ENCODE measurements at regions not wholly inside any gene's neighbourhood (a gene's known extent, or its start where the extent isn't known, plus 50 kb on each side); places are given as distances from the start of the nearest gene placed in this dataset.

DNA sequence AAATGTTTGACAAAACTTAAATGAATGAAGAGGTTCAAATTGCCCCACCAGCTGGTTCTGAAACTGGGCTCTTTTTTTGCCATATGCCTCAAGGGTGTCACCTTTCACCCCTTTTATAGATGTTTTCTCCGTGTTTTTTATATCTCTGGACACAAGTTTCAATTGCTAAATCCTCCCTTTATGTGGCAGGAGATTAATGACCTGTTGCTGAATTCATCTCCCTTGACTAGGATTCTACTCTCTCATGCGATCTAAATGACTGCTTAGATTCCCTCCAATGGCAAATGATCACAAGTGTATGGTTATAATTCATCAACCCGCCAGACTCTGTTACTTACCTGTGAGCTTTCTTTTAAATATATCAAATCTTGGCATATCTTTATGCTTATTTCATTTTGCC lies 677.0 kb upstream of the POT1 start:
- Mint-ChIP-seq H3K27ac (ENCODE audit: unreplicated experiment) (no peak overlapping the region), H3K36me3 (ENCODE audit: low read depth, unreplicated experiment) (peaks cover 4% of the 10 kb centered on the region), H3K4me1 (ENCODE audit: unreplicated experiment) (no peaks in the 10 kb centered on the region), H3K4me3 (ENCODE audit: unreplicated experiment) (no peak overlapping the region), H3K9me3 (ENCODE audit: unreplicated experiment) (no peaks in the 10 kb centered on the region), H3K27me3 (ENCODE audit: unreplicated experiment) (no peaks in the 10 kb centered on the region)
- TF ChIP-seq, protein P1, sequence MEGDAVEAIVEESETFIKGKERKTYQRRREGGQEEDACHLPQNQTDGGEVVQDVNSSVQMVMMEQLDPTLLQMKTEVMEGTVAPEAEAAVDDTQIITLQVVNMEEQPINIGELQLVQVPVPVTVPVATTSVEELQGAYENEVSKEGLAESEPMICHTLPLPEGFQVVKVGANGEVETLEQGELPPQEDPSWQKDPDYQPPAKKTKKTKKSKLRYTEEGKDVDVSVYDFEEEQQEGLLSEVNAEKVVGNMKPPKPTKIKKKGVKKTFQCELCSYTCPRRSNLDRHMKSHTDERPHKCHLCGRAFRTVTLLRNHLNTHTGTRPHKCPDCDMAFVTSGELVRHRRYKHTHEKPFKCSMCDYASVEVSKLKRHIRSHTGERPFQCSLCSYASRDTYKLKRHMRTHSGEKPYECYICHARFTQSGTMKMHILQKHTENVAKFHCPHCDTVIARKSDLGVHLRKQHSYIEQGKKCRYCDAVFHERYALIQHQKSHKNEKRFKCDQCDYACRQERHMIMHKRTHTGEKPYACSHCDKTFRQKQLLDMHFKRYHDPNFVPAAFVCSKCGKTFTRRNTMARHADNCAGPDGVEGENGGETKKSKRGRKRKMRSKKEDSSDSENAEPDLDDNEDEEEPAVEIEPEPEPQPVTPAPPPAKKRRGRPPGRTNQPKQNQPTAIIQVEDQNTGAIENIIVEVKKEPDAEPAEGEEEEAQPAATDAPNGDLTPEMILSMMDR (IDR thresholded peaks at IDR 0.05; ENCODE audit: unreplicated experiment) = no peak
- DNase-seq (ENCODE audit: low spot score) = no peak

GRCh38 chr7:125605241-125605640 lies 675.6 kb upstream of the POT1 start:
- Mint-ChIP-seq H3K9me3 (ENCODE audit: unreplicated experiment) (no peaks in the 10 kb centered on the region), H3K4me1 (ENCODE audit: unreplicated experiment) (no peaks in the 10 kb centered on the region), H3K36me3 (ENCODE audit: low read depth, unreplicated experiment) (no peaks in the 10 kb centered on the region), H3K27me3 (ENCODE audit: unreplicated experiment) (no peaks in the 10 kb centered on the region), H3K4me3 (ENCODE audit: unreplicated experiment) (no peak overlapping the region), H3K27ac (ENCODE audit: unreplicated experiment) (no peak overlapping the region)
- DNase-seq (ENCODE audit: low spot score) = no peak
- TF ChIP-seq, protein P1 (IDR thresholded peaks at IDR 0.05; ENCODE audit: unreplicated experiment) = no peak

DNA sequence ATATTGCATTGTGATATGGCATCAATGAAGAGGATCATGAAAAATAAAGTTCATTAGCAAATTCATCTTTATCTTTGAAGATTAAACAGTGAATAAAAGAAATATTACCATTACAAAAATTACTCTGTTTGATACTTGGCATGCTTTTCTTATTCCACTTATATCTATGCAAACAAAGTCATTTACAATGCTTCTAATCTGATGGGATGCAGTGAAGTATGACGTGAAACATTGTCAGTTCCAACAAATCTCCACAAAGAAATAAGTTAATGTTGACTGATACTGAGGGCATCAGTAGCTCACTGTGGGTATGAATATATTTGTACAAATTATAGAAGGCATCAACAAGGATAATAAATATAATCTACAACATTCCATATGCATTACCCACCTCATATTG lies 672.8 kb upstream of the POT1 start:
- Mint-ChIP-seq H3K27ac (ENCODE audit: unreplicated experiment) (no peak overlapping the region), H3K27me3 (ENCODE audit: unreplicated experiment) (no peaks in the 10 kb centered on the region), H3K9me3 (ENCODE audit: unreplicated experiment) (no peaks in the 10 kb centered on the region), H3K4me1 (ENCODE audit: unreplicated experiment) (no peaks in the 10 kb centered on the region), H3K36me3 (ENCODE audit: low read depth, unreplicated experiment) (no peaks in the 10 kb centered on the region), H3K4me3 (ENCODE audit: unreplicated experiment) (no peak overlapping the region)
- TF ChIP-seq, protein P1 (IDR thresholded peaks at IDR 0.05; ENCODE audit: unreplicated experiment) = no peak
- no peak for DNase-seq (ENCODE audit: low spot score)

DNA sequence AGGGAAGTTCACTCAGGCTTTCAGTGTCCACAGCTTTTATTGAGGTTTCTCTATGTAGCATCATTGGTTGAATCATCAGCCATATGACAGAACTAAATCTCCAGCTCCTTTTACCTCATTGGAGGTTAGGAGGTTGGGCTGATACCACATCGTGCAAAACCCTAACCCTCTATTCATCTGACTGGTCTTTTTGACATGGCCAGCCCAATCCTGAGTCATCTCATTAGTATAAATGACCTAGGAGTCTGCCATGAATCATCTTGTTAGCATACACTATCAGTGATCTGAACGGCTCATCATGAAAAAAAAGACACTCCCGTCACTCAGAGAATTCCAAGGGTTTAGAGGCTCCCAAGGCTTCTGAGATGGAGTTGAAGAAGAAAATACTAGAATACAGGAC lies 669.8 kb upstream of the POT1 start:
- no peak for DNase-seq (ENCODE audit: low spot score)
- no peaks in the 10 kb centered on the region for H3K27me3 Mint-ChIP-seq (ENCODE audit: unreplicated experiment)
- TF ChIP-seq, protein P1 (IDR thresholded peaks at IDR 0.05; ENCODE audit: unreplicated experiment) = no peak
- H3K4me3 Mint-ChIP-seq (ENCODE audit: unreplicated experiment) = no peak overlapping the region
- no peaks in the 10 kb centered on the region for H3K4me1 Mint-ChIP-seq (ENCODE audit: unreplicated experiment)
- H3K27ac Mint-ChIP-seq (ENCODE audit: unreplicated experiment) = no peak overlapping the region
- no peaks in the 10 kb centered on the region for H3K36me3 Mint-ChIP-seq (ENCODE audit: low read depth, unreplicated experiment)
- no peaks in the 10 kb centered on the region for H3K9me3 Mint-ChIP-seq (ENCODE audit: unreplicated experiment)

DNA sequence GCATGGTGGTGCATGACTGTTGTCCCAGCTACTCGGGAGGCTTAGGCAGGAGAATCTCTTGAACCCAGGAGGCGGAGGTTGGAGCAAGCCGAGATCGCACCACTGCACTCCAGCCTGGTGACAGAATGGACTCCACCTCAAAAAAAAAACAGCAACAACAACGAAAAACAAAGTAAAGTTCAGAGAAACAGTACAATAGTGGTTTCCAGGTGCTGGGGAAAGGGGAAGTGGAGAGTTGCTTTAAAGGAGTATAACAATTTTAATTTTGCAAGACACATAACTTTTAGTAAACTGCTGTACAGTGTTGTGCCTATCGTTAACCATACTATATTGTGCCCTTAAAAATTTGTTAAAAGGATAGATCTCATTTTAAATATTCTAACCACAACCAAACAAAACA lies 662.7 kb upstream of the POT1 start:
- no peaks in the 10 kb centered on the region for H3K9me3 Mint-ChIP-seq (ENCODE audit: unreplicated experiment)
- no peak overlapping the region for H3K4me3 Mint-ChIP-seq (ENCODE audit: unreplicated experiment)
- no peak for DNase-seq (ENCODE audit: low spot score)
- peaks cover 2% of the 10 kb centered on the region for H3K27me3 Mint-ChIP-seq (ENCODE audit: unreplicated experiment)
- no peaks in the 10 kb centered on the region for H3K4me1 Mint-ChIP-seq (ENCODE audit: unreplicated experiment)
- H3K36me3 Mint-ChIP-seq (ENCODE audit: low read depth, unreplicated experiment) = no peaks in the 10 kb centered on the region
- no peak overlapping the region for H3K27ac Mint-ChIP-seq (ENCODE audit: unreplicated experiment)
- TF ChIP-seq, protein P1 (IDR thresholded peaks at IDR 0.05; ENCODE audit: unreplicated experiment) = no peak
